ENCODE measurements at regions not wholly inside any gene's neighbourhood (a gene's known extent, or its start where the extent isn't known, plus 50 kb on each side); places are given as distances from the start of the nearest gene placed in this dataset.
"Not testable (repeated sequence)": the region's sequence is repeated elsewhere in the genome, so short reads cannot be mapped to it uniquely, and the experiment has no call there.

DNA sequence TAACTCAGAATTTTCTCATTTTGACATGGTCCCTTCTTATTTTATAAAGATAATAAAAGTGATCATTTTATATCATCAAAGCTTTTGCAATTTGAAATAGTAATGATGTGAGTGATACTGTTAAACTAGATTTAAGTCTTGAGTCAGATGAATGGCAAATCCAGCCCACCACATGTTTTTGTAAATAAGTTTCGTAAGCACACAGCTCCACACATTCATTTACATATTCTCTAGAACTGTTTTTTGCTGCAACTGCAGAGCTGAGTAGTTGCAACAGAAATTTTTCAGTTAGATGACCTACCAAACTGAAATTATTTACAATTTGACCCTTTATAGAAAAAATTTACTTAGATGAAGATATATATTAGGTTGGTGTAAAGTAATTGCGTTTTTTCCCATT, 75.1 kb upstream of the ADORA2B start:
- TF ChIP-seq, protein P1, sequence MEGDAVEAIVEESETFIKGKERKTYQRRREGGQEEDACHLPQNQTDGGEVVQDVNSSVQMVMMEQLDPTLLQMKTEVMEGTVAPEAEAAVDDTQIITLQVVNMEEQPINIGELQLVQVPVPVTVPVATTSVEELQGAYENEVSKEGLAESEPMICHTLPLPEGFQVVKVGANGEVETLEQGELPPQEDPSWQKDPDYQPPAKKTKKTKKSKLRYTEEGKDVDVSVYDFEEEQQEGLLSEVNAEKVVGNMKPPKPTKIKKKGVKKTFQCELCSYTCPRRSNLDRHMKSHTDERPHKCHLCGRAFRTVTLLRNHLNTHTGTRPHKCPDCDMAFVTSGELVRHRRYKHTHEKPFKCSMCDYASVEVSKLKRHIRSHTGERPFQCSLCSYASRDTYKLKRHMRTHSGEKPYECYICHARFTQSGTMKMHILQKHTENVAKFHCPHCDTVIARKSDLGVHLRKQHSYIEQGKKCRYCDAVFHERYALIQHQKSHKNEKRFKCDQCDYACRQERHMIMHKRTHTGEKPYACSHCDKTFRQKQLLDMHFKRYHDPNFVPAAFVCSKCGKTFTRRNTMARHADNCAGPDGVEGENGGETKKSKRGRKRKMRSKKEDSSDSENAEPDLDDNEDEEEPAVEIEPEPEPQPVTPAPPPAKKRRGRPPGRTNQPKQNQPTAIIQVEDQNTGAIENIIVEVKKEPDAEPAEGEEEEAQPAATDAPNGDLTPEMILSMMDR (IDR thresholded peaks at IDR 0.05): not testable (repeated sequence)
- TF ChIP-seq EP300, POLR2A, POLR2AphosphoS5 (IDR thresholded peaks at IDR 0.05): not testable (repeated sequence)

All from stomach (tissue), 4 donors.